Stomach smooth muscle (tissue), 2 donors: ENCODE measurements at regions not wholly inside any gene's neighbourhood (a gene's known extent, or its start where the extent isn't known, plus 50 kb on each side); places are given as distances from the start of the nearest gene placed in this dataset.

Experiments used
- H3K27ac ChIP-seq: one replicate; pipeline ENCODE4 v1.7.0; 2013; ENCODE audit warnings: mild to moderate bottlenecking, low read length, inconsistent platforms
- H3K27me3 ChIP-seq, 2 donors: one replicate each; pipeline ENCODE4 v1.7.0; 2013; ENCODE audit warnings: low read length in 2 of 2; ENCODE audit not compliant: insufficient read depth in 2 of 2, control insufficient read depth in 1 of 2
- H3K36me3 ChIP-seq, 2 donors: one replicate each; pipeline ENCODE4 v1.7.0; 2013; ENCODE audit warnings: low read length in 2 of 2; ENCODE audit not compliant: control insufficient read depth in 2 of 2, insufficient read depth in 2 of 2
- H3K4me1 ChIP-seq: one replicate; pipeline ENCODE4 v1.7.0; 2013; ENCODE audit warnings: low read length; ENCODE audit not compliant: control insufficient read depth, insufficient read depth
- H3K4me3 ChIP-seq, 2 donors: one replicate each; pipeline ENCODE4 v1.7.0; 2013; ENCODE audit warnings: low read length in 2 of 2
- H3K9ac ChIP-seq, 2 donors: one replicate each; pipeline ENCODE4 v1.7.0; 2013; ENCODE audit warnings: low read length in 2 of 2, mild to moderate bottlenecking in 1 of 2
- H3K9me3 ChIP-seq, 2 donors: one replicate each; pipeline ENCODE4 v1.7.0; 2013; ENCODE audit warnings: low read length in 2 of 2; ENCODE audit not compliant: control insufficient read depth in 2 of 2
- donor health status: healthy.
- donor health status: Pancreatic carcinoma.

- Histone ChIP-seq H3K27me3 (no peaks in the 10 kb centered on the region), H3K36me3 (no peaks in the 10 kb centered on the region), H3K9me3 (no peaks in the 10 kb centered on the region), H3K9ac (no peak overlapping the region), H3K4me1 (peaks cover 20% of the 10 kb centered on the region), H3K4me3 (no peak overlapping the region), H3K27ac (no peak overlapping the region)
Measured at GRCh38 chr2:47264686-47265085, 88.4 kb upstream of the CALM2 start.

GRCh38 chr2:47264143-47264542 is 87.8 kb upstream of the CALM2 start:
- Histone ChIP-seq H3K9me3 (no peaks in the 10 kb centered on the region), H3K27me3 (no peaks in the 10 kb centered on the region), H3K9ac (no peak overlapping the region), H3K36me3 (no peaks in the 10 kb centered on the region), H3K4me3 (no peak overlapping the region), H3K4me1 (peaks cover 15% of the 10 kb centered on the region), H3K27ac (no peak overlapping the region)

- no peaks in the 10 kb centered on the region for H3K9me3 ChIP-seq
- H3K4me1 ChIP-seq = peaks cover 11% of the 10 kb centered on the region
- H3K36me3 ChIP-seq = no peaks in the 10 kb centered on the region
- H3K9ac ChIP-seq = no peak overlapping the region
- no peaks in the 10 kb centered on the region for H3K27me3 ChIP-seq
- no peak overlapping the region for H3K4me3 ChIP-seq
- no peak overlapping the region for H3K27ac ChIP-seq
Measured at GRCh38 chr2:47262657-47263056, 86.3 kb upstream of the CALM2 start.

GRCh38 chr2:47260971-47261370 is 84.7 kb upstream of the CALM2 start:
- Histone ChIP-seq H3K36me3 (no peaks in the 10 kb centered on the region), H3K9ac (no peak overlapping the region), H3K27me3 (no peaks in the 10 kb centered on the region), H3K4me1 (peaks cover 11% of the 10 kb centered on the region), H3K4me3 (no peak overlapping the region), H3K9me3 (no peaks in the 10 kb centered on the region), H3K27ac (no peak overlapping the region)

- Histone ChIP-seq H3K27me3 (no peaks in the 10 kb centered on the region), H3K27ac (no peak overlapping the region), H3K36me3 (no peaks in the 10 kb centered on the region), H3K4me1 (peaks cover 2% of the 10 kb centered on the region), H3K9me3 (no peaks in the 10 kb centered on the region), H3K4me3 (no peak overlapping the region), H3K9ac (no peak overlapping the region)
Measured at GRCh38 chr2:47259829-47260228, 83.5 kb upstream of the CALM2 start.

GRCh38 chr2:47257946-47258348 is 81.6 kb upstream of the CALM2 start:
- Histone ChIP-seq H3K27me3 (no peaks in the 10 kb centered on the region), H3K9ac (no peak overlapping the region), H3K4me1 (no peaks in the 10 kb centered on the region), H3K27ac (no peak overlapping the region), H3K36me3 (no peaks in the 10 kb centered on the region), H3K9me3 (no peaks in the 10 kb centered on the region), H3K4me3 (no peak overlapping the region)

GRCh38 chr2:47256416-47257087 is 80.2 kb upstream of the CALM2 start:
- Histone ChIP-seq H3K27me3 (no peaks in the 10 kb centered on the region), H3K4me3 (no peak overlapping the region), H3K9ac (no peak overlapping the region), H3K9me3 (no peaks in the 10 kb centered on the region), H3K36me3 (no peaks in the 10 kb centered on the region), H3K27ac (no peak overlapping the region), H3K4me1 (no peaks in the 10 kb centered on the region)

GRCh38 chr2:47255794-47256193 is 79.5 kb upstream of the CALM2 start:
- no peaks in the 10 kb centered on the region for H3K36me3 ChIP-seq
- H3K4me3 ChIP-seq = no peak overlapping the region

GRCh38 chr2:47254464-47254863 is 78.2 kb upstream of the CALM2 start:
- Histone ChIP-seq H3K9me3 (no peaks in the 10 kb centered on the region), H3K36me3 (no peaks in the 10 kb centered on the region), H3K4me3 (no peak overlapping the region), H3K9ac (no peak overlapping the region), H3K27ac (no peak overlapping the region), H3K4me1 (no peaks in the 10 kb centered on the region), H3K27me3 (no peaks in the 10 kb centered on the region)

More at GRCh38 chr2:47255794-47256193, 79.5 kb upstream of the CALM2 start:
- Histone ChIP-seq H3K27ac (no peak overlapping the region), H3K4me1 (no peaks in the 10 kb centered on the region), H3K27me3 (no peaks in the 10 kb centered on the region), H3K9me3 (no peaks in the 10 kb centered on the region), H3K9ac (no peak overlapping the region)

- Histone ChIP-seq H3K4me3 (no peak overlapping the region), H3K36me3 (no peaks in the 10 kb centered on the region), H3K27ac (no peak overlapping the region), H3K4me1 (peaks cover 7% of the 10 kb centered on the region), H3K9ac (no peak overlapping the region), H3K27me3 (no peaks in the 10 kb centered on the region), H3K9me3 (no peaks in the 10 kb centered on the region)
Measured at GRCh38 chr2:47253447-47253846, 77.1 kb upstream of the CALM2 start.

GRCh38 chr2:47251404-47251675 is 75.0 kb upstream of the CALM2 start:
- Histone ChIP-seq H3K27ac (no peak overlapping the region), H3K9me3 (no peaks in the 10 kb centered on the region), H3K9ac (no peak overlapping the region), H3K27me3 (no peaks in the 10 kb centered on the region), H3K36me3 (no peaks in the 10 kb centered on the region), H3K4me3 (no peak overlapping the region), H3K4me1 (peaks cover 7% of the 10 kb centered on the region)
